HG02763 (cell line): ENCODE measurements at regions not wholly inside any gene's neighbourhood (a gene's known extent, or its start where the extent isn't known, plus 50 kb on each side); places are given as distances from the start of the nearest gene placed in this dataset.

ENCODE experiments used
- ATAC-seq: cut with Tn5 transposase; IDR thresholded peaks from one replicate; pipeline ENCODE4 v1.9.1; 2021; ENCODE audit warnings: mild to moderate bottlenecking, moderate library complexity; ENCODE audit not compliant: unreplicated experiment

DNA sequence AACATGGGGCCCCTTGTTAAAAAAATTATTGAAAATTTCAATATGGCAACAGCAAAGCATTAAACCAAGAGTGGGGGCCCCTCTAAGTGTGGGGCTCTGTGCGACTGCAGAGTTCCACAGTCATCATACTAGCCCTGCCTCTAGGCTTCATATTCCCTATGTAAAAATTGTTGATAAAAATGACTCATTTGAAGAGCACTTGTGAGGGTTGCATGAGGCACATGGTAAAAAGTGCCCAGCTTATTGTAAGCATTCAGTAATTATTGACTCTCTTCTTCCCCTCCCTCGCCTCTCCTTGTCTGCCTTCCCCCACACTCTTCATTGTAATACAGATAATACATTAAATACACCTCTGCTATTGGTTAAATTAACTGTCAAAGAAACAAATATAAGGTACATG, 86.7 kb upstream of the PTBP2 start:
- no peak for ATAC-seq

DNA sequence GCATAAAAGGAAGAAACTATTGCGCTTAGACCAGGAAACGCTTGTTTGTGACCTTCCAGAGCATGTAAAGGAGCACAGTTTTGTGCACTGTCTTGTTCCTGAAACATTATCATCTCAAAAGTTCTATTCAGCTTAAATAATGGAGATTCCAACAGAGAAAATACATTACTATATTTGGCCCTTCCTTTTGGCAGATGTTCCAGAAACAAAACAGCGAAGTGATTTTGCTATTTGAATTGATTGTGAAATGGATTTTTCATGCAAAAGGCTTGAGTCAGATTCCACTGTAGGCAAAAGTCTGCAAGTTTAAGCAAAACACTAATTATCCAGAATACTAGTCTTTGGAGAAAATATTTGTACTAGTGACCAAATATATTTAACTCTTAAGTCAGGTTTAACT, 80.3 kb upstream of the PTBP2 start:
- ATAC-seq = no peak

DNA sequence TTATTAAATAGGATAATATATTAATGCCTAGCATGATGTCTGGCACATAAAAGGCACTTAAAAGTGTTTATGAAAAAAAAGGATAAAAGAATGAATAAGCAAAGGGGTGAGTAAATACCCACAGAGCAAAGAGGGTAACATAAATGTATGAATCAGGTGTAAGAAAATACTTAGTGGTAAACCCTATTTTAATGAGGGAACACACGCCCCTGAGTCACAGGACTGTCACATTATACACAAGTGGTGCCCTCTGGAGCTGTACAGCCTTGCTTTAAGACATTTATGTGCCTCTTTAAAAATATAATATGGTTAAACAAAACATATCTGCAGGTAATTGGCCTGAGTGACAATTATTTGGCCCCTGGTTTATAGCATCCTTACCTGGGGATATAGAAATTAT, 78.1 kb upstream of the PTBP2 start:
- no peak for ATAC-seq

DNA sequence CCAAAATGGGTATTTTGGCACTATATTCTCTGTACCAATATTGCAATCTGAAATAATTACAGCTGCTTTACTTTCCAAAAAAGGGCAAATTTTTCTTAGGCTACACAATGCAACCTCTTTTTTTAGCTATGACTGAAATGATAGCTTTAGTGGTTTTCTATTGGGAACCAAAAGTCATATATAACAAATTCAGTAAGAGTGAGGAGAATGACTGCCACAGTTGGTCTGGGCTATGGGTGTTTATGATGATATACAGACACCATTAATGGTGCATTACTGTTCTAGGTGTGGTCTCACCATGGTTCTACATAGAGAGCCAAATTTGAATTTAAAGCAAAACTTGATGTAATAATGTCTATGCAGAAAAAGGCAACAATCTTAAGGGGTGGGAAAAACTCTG, 72.3 kb upstream of the PTBP2 start:
- no peak for ATAC-seq

DNA sequence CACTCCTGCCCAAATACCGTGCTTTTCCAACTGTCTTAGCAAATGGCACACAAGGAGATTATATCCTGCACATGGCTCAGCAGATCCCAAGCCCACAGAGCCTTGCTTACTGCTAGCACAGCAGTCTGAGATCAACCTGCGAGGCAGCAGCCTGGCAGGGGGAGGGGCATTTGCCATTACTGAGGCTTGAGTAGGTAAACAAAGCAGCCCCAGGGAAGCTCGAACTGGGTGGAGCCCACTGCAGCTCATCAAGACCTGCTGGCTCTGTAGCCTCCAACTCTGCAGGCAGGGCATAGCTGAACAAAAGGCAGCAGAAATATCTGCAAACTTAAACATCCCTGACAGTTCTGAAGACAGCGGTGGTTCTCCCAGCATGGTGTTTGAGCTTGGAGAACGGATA, 70.1 kb upstream of the PTBP2 start:
- no peak for ATAC-seq

DNA sequence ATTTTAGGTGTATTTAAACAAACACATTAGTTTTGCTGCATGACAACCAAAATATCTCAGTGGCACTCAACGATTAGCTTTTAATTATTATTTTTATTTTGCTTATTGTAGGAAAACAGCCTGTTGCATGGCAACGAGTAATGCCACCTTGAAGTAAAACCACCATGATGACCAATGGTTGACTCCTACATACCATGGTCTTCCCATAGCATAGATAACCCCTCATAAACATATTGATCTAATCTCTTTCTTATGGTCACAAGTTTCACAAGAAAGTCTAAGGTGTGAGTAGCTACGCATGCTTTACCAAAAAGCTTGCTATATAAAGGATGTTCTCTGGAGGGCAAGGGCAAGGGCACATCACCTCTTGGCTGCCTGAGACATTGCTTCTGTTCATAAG, 61.5 kb upstream of the PTBP2 start:
- ATAC-seq = no peak

DNA sequence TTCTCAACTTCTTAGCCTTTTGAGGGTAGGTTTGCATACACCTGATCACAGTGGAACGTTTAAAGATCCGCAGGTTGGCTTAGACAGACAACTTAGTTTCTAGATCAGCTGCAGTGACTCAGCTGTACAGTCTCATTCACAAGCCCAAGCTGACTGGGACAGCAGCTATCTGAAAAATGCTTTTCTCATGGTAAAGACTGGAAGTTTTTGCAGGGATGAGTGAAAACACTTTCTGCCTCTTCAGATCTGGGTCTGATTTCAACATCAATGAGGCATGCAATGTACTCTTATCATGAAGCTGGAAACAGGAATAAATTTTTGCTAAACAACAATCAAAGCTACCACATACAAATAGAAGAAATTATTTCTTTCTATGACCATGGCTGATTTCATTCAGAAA, 61.1 kb upstream of the PTBP2 start:
- ATAC-seq = no peak
